K562 (cell line): ENCODE measurements at regions not wholly inside any gene's neighbourhood (a gene's known extent, or its start where the extent isn't known, plus 50 kb on each side); places are given as distances from the start of the nearest gene placed in this dataset.

Experiments
- ATAC-seq: fragments of 200-7000 bp; cut with Tn5 transposase; 3 replicates; pipeline ENCODE4 v1.9.1; 2020; ENCODE audit warnings: moderate library complexity
- BruUV-seq: library from RNA; stranded (reverse); fragments of 400-500 nt; replicated peaks from 2 replicates; lab custom pipeline; 2021; lab: Mats Ljungman, UMichigan
- CTCF ChIA-PET: fragments of 300-600 bp; formaldehyde crosslinking; extraction: SDS; loops from one replicate; lab custom pipeline; 2021; ENCODE audit warnings: low intra/inter-chr PET ratio; lab: Yijun Ruan, JAX
- POLR2A ChIA-PET: fragments of 300-600, 350-650 bp; sonication (Branson Sonifier 250); formaldehyde crosslinking; extraction: SDS; loops from one replicate; lab custom pipeline; 2021; ENCODE audit warnings: antibody characterized with exemption, inconsistent platforms; lab: Yijun Ruan, JAX
- DNase-seq, 4 experiments: peaks; one replicate each; pipeline versions ENCODE4 v3.0.0 to v3.0.0-alpha.2; 2011 to 2018; ENCODE audit warnings: low spot score in 3 of 4, mixed read lengths in 3 of 4; ENCODE audit errors: extremely low read depth in 1 of 4
- FAIRE-seq: peaks from 2 replicates; lab custom pipeline; 2011; peaks lifted over from hg19 to GRCh38; lab: Jason Lieb, UNC
- H2AFZ ChIP-seq: 2 replicates; pipeline ENCODE4 v1.6.0; 2011; ENCODE audit warnings: low read depth, low read length, control low read depth, inconsistent platforms
- H3K27ac ChIP-seq: fragments of 200-600 bp; 3 replicates; pipeline ENCODE4 v1.8.0; 2011; ENCODE audit warnings: low read depth, mild to moderate bottlenecking, control low read depth, inconsistent platforms, low read length, moderate library complexity, mixed read lengths; ENCODE audit errors: extremely low read depth
- H3K27me3 ChIP-seq, 2 experiments: fragments of 300-600 bp in 1 of 2; 2 replicates in 1 of 2; 3 replicates in 1 of 2; pipeline versions ENCODE4 v1.6.0 to v1.8.0; 2011; ENCODE audit warnings: inconsistent platforms in 2 of 2, low read length in 2 of 2, mild to moderate bottlenecking in 1 of 2, mixed read lengths in 1 of 2, moderate library complexity in 1 of 2; ENCODE audit not compliant: control insufficient read depth in 2 of 2, insufficient read depth in 2 of 2
- H3K36me3 ChIP-seq: fragments of 300-600 bp; 3 replicates; pipeline ENCODE4 v1.8.0; 2011; ENCODE audit warnings: mild to moderate bottlenecking, low read length, inconsistent platforms; ENCODE audit not compliant: control insufficient read depth, insufficient read depth
- H3K4me1 ChIP-seq, 2 experiments: fragments of 200-600 bp in 1 of 2; replicated peaks in 1 of 2; 2 replicates in 1 of 2; 3 replicates in 1 of 2; pipeline versions ENCODE4 v1.5.1 to v1.8.0; 2011; ENCODE audit warnings: inconsistent platforms in 2 of 2, low read length in 2 of 2, mild to moderate bottlenecking in 1 of 2, mixed read lengths in 1 of 2, moderate library complexity in 1 of 2; ENCODE audit not compliant: control insufficient read depth in 2 of 2, insufficient read depth in 2 of 2
- H3K4me2 ChIP-seq: 2 replicates; pipeline ENCODE4 v1.6.1; 2011; ENCODE audit warnings: low read length, control low read depth, inconsistent platforms, mixed read lengths; ENCODE audit not compliant: insufficient read depth
- H3K4me3 ChIP-seq: fragments of 200-600 bp; sonication (generic), shearing (Covaris generic); 2 replicates; pipeline ENCODE4 v1.5.1; 2016; ENCODE audit warnings: control low read depth, inconsistent platforms
- H3K79me2 ChIP-seq: fragments of 200-600 bp; 3 replicates; pipeline ENCODE4 v1.8.0; 2011; ENCODE audit warnings: low read length, inconsistent platforms; ENCODE audit not compliant: control insufficient read depth, insufficient read depth
- H3K9ac ChIP-seq, 2 experiments: 2 replicates each; pipeline versions ENCODE4 v1.6.0 to v1.6.1; 2011; ENCODE audit warnings: low read depth in 2 of 2, low read length in 2 of 2, control low read depth in 1 of 2, inconsistent platforms in 1 of 2, mild to moderate bottlenecking in 1 of 2, mixed read lengths in 1 of 2; ENCODE audit not compliant: insufficient read depth in 1 of 2
- H3K9me1 ChIP-seq: one replicate; pipeline ENCODE4 v1.6.0; 2011; ENCODE audit warnings: inconsistent platforms, mild to moderate bottlenecking, low read length, moderate library complexity; ENCODE audit not compliant: control insufficient read depth, insufficient read depth
- H3K9me3 ChIP-seq: replicated peaks from 2 replicates; pipeline ENCODE4 v1.5.1; 2011; ENCODE audit warnings: low read depth, low read length, inconsistent platforms; ENCODE audit not compliant: control insufficient read depth, insufficient read depth
- H4K20me1 ChIP-seq: replicated peaks from 2 replicates; pipeline ENCODE4 v1.6.1; 2011; ENCODE audit warnings: low read length, inconsistent platforms, mixed read lengths; ENCODE audit not compliant: control insufficient read depth, insufficient read depth
- ATF7 ChIP-seq: fragments of 450-650 bp; IDR thresholded peaks from 2 replicates; pipeline ENCODE4 v1.7.1; 2014; ENCODE audit warnings: mild to moderate bottlenecking, moderate library complexity
- CBX1 ChIP-seq: sonication (generic); IDR thresholded peaks from 2 replicates; pipeline ENCODE4 v1.6.1; 2016; ENCODE audit warnings: antibody characterized with exemption, low read depth, mild to moderate bottlenecking
- FOXK1 ChIP-seq: sonication (generic); formaldehyde crosslinking; IDR thresholded peaks from 2 replicates; pipeline ENCODE4 v1.8.0; 2022; ENCODE audit warnings: missing genetic modification reagents, mild to moderate bottlenecking, borderline replicate concordance
- HOMEZ ChIP-seq: fragments of 250-450 bp; sonication (Bioruptor Pico); IDR thresholded peaks from 2 replicates; pipeline ENCODE4 v1.4.0; 2020; ENCODE audit warnings: mild to moderate bottlenecking, moderate library complexity
- MCM7 ChIP-seq, 2 experiments: fragments of 450-650 bp; IDR thresholded peaks; 2 replicates each; pipeline ENCODE4 v1.6.1; 2016 to 2018
- MEF2D ChIP-seq: conservative IDR thresholded peaks from 2 replicates; pipeline ENCODE4 v1.6.1; 2016; ENCODE audit warnings: low read depth, missing genetic modification characterization, missing compliant biosample characterization
- POLR2A ChIP-seq: fragments of 450-650 bp; conservative IDR thresholded peaks from 2 replicates; pipeline ENCODE4 v1.6.1; 2016
- SMARCB1 ChIP-seq: IDR thresholded peaks from 2 replicates; pipeline ENCODE4 v1.6.1; 2011; ENCODE audit warnings: improper control_type of control experiment, low read depth; ENCODE audit not compliant: insufficient read length
- SMARCE1 ChIP-seq: fragments of 450-650 bp; IDR thresholded peaks from 2 replicates; pipeline ENCODE4 v1.7.1; 2016; ENCODE audit warnings: mild to moderate bottlenecking
- SNRNP70 ChIP-seq: fragments of 200-400 bp; formaldehyde crosslinking; optimal IDR thresholded peaks from 2 replicates; pipeline ENCODE3; 2017; ENCODE audit warnings: low read depth, low read length
- YBX1 ChIP-seq: fragments of 450-650 bp; IDR thresholded peaks from 2 replicates; pipeline ENCODE4 v1.7.1; 2016; ENCODE audit warnings: mild to moderate bottlenecking
- ZNF274 ChIP-seq: IDR thresholded peaks from 2 replicates; pipeline ENCODE4 v1.6.1; 2011; ENCODE audit warnings: low read depth, mild to moderate bottlenecking, low read length, moderate library complexity, borderline replicate concordance
- ZNF584 ChIP-seq: fragments of 200-800 bp; sonication (Bioruptor generic); IDR thresholded peaks from 2 replicates; pipeline ENCODE4 v1.6.1; 2016; ENCODE audit warnings: low read depth, mild to moderate bottlenecking, missing genetic modification characterization, missing compliant biosample characterization
- WGBS: fragments of 100-300 bp; shearing (Covaris generic); methylation state at CpG from one replicate; pipeline ENCODE4 v1.1.6; 2016; ENCODE audit warnings: low coverage, mixed read lengths; ENCODE audit not compliant: insufficient coverage; ENCODE audit errors: missing lambda C conversion rate; 5-methylcytosine and 5-hydroxymethylcytosine counted together
- in situ Hi-C: fragments of 300-500 bp; cut with MboI; formaldehyde crosslinking; loops from 4 replicates; pipeline ENCODE4 v1.15.0; 2018; ENCODE audit warnings: inconsistent platforms, mixed read lengths
- intact Hi-C: fragments of 100-400 bp; cut with micrococcal nuclease; formaldehyde crosslinking; loops from 2 replicates; pipeline ENCODE4 v1.14.2; 2022
- TF ChIP-seq, protein P1 (sequence below): fragments of 250-450 bp; sonication (Bioruptor Pico); IDR thresholded peaks from 2 replicates; pipeline ENCODE4 v1.4.0; 2020; ENCODE audit warnings: borderline replicate concordance

DNA sequence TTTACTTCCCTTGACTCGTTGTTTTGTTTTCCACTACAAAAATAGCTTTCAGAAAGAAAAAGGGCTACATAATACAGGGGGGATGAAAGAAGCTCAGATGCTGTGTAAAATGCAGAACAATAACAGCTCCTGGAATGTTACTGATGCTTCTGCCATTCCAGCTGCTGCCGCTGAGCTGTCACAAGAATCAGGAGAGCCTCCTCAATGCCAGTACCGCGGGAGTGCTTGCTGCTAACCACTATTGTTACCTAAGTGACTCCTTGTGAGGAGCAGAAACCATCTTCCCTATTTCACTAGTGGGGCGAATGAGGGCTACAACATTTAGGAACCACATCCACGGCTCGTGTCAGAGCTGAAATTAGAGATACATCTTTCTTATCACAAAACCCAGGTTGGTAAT, 384.8 kb downstream of the GALR1 start:
- Histone ChIP-seq H3K36me3 (no peaks in the 10 kb centered on the region), H3K27me3 (no peaks in the 10 kb centered on the region), H2AFZ (no peak overlapping the region), H3K9ac (no peak overlapping the region), H3K4me1 (no peaks in the 10 kb centered on the region), H4K20me1 (no peaks in the 10 kb centered on the region), H3K27ac (no peak overlapping the region), H3K79me2 (no peaks in the 10 kb centered on the region), H3K4me3 (no peak overlapping the region), H3K4me2 (no peak overlapping the region)
- POLR2A ChIA-PET: interaction anchor here (0.6 kb wide), 1 partner anchor 1934 kb away, joined by 4 read pairs; no protein-coding TSS in a partner anchor
- no peak for ATAC-seq
- no TSS peak for BruUV-seq
- intact Hi-C loops: no loop called here
- 0% methylated on average over 6 of the region's 7 CpGs for WGBS
- no peak for DNase-seq
- in situ Hi-C loops: no loop called here
- TF ChIP-seq POLR2A (no peak), ZNF274 (no peak), FOXK1 (CRISPR knock-in tag) (no peak), HOMEZ (CRISPR knock-in tag) (no peak), SMARCE1 (no peak), CBX1 (no peak), MCM7 (IDR thresholded peaks at IDR 0.05) (no peak), ZNF584 (no peak), SNRNP70 (no peak), SMARCB1 (no peak), ATF7 (no peak), YBX1 (no peak), MEF2D (no peak)
- TF ChIP-seq, protein P1, sequence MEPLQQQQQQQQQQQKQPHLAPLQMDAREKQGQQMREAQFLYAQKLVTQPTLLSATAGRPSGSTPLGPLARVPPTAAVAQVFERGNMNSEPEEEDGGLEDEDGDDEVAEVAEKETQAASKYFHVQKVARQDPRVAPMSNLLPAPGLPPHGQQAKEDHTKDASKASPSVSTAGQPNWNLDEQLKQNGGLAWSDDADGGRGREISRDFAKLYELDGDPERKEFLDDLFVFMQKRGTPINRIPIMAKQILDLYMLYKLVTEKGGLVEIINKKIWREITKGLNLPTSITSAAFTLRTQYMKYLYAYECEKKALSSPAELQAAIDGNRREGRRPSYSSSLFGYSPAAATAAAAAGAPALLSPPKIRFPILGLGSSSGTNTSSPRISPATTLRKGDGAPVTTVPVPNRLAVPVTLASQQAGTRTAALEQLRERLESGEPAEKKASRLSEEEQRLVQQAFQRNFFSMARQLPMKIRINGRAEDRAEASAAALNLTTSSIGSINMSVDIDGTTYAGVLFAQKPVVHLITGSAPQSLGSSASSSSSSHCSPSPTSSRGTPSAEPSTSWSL: no peak
- TF ChIP-seq, all 486 proteins: peak for 0
- Histone ChIP-seq H3K9me1 (no peaks in the 10 kb centered on the region), H3K9me3 (no peaks in the 10 kb centered on the region)
- CTCF ChIA-PET: no interaction called here
- no peak for FAIRE-seq
